ENCODE measurements at regions not wholly inside any gene's neighbourhood (a gene's known extent, or its start where the extent isn't known, plus 50 kb on each side); places are given as distances from the start of the nearest gene placed in this dataset.

- TF ChIP-seq JUND (IDR thresholded peaks at IDR 0.05) (no peak), REST (IDR thresholded peaks at IDR 0.05; ENCODE audit: low read depth, low read length) (no peak)
Observed at GRCh38 chr3:167162083-167162482, 218.0 kb downstream of the ZBBX start.
